Bronchial epithelial cell (primary cell): ENCODE measurements at regions not wholly inside any gene's neighbourhood (a gene's known extent, or its start where the extent isn't known, plus 50 kb on each side); places are given as distances from the start of the nearest gene placed in this dataset.

Experiments used
- DNase-seq: peaks from one replicate; pipeline ENCODE4 v3.0.0-alpha.2; 2010; ENCODE audit warnings: low read depth
- FAIRE-seq: peaks from 2 replicates; lab custom pipeline; 2011; peaks lifted over from hg19 to GRCh38; lab: Jason Lieb, UNC
- H3K27me3 ChIP-seq: 2 replicates; pipeline ENCODE4 v1.5.1; 2011; ENCODE audit warnings: low read length; ENCODE audit not compliant: control insufficient read depth, insufficient read depth
- H3K36me3 ChIP-seq: 2 replicates; pipeline ENCODE4 v1.5.1; 2011; ENCODE audit warnings: low read length; ENCODE audit not compliant: control insufficient read depth, insufficient read depth
- H3K4me3 ChIP-seq: 2 replicates; pipeline ENCODE4 v1.5.1; 2011; ENCODE audit warnings: mild to moderate bottlenecking, low read depth, low read length, control low read depth
- TF ChIP-seq, protein P1 (sequence below): IDR thresholded peaks from 2 replicates; pipeline ENCODE4 v1.5.1; 2011; ENCODE audit warnings: mild to moderate bottlenecking, moderate library complexity, low read length, control low read depth, inconsistent platforms; ENCODE audit not compliant: insufficient read depth, severe bottlenecking

DNA sequence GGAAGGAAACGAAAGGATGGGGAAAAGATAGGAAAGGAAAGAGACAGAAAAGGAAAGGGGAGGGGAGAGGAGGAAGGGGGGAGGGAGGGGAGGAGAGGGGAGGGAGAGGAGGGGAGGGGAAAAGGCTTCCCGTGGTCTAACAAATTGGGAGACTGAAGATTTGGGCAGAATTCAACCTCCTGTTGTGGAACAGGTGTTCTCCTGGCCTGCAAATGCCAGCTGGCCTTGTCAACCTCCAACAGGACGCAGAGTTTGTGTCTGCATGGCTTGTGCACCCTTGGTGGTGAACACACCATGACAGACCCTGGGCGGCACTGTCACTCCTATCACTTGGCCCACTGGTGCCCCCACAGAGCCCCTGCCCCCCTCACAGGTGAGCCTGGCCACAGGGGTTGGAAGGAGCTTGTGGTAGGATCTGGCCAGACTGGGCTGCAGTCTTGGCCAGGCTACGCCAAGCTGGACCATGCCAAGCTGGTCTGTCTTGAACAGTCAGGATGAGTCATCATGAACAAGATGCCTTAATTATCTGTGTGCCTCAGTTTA, 321.6 kb downstream of the BCL11B start:
- no peak for DNase-seq
- no peaks in the 10 kb centered on the region for H3K36me3 ChIP-seq
- no peak for FAIRE-seq
- TF ChIP-seq, protein P1, sequence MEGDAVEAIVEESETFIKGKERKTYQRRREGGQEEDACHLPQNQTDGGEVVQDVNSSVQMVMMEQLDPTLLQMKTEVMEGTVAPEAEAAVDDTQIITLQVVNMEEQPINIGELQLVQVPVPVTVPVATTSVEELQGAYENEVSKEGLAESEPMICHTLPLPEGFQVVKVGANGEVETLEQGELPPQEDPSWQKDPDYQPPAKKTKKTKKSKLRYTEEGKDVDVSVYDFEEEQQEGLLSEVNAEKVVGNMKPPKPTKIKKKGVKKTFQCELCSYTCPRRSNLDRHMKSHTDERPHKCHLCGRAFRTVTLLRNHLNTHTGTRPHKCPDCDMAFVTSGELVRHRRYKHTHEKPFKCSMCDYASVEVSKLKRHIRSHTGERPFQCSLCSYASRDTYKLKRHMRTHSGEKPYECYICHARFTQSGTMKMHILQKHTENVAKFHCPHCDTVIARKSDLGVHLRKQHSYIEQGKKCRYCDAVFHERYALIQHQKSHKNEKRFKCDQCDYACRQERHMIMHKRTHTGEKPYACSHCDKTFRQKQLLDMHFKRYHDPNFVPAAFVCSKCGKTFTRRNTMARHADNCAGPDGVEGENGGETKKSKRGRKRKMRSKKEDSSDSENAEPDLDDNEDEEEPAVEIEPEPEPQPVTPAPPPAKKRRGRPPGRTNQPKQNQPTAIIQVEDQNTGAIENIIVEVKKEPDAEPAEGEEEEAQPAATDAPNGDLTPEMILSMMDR, result no peak
- no peak overlapping the region for H3K4me3 ChIP-seq
- H3K27me3 ChIP-seq, result no peaks in the 10 kb centered on the region

- H3K4me3 ChIP-seq, result no peak overlapping the region
- no peaks in the 10 kb centered on the region for H3K36me3 ChIP-seq
- FAIRE-seq (no peak), DNase-seq (no peak)
- TF ChIP-seq, protein P1, result no peak
- no peaks in the 10 kb centered on the region for H3K27me3 ChIP-seq
These were observed 321.0 kb downstream of the BCL11B start for GRCh38 chr14:98951031-98951430.

DNA sequence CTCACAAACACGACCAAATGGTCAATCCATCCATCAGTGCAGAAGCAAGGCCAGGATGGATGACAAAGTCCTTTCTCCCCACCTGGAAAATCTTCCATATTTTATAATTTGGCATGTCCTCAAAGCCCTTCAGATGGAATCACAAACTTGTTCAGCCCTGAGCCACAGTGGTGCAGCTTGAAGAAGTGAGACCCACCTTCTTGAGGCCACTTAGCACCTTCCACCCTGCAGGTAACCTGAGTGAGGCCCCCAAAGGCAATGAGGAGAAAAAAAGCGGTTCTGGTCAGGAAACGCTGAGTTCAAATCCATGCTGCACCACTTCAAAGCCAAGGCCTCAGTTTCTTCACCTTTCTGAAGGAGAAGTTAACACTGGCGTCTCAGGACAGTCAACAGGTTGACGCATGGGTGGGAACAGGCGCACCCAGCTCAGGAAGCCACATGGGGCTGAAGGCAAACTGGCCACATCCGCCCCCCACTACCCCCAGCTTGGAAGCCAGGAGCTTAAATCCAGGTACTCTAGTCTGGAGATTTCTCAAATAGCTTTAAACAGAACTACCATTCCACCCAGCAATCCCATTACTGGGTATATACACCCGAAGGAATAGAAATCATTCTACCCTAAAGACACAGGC, 320.4 kb downstream of the BCL11B start:
- FAIRE-seq, result no peak
- no peaks in the 10 kb centered on the region for H3K27me3 ChIP-seq
- TF ChIP-seq, protein P1, result no peak
- no peak for DNase-seq
- H3K36me3 ChIP-seq, result no peaks in the 10 kb centered on the region
- no peak overlapping the region for H3K4me3 ChIP-seq

GRCh38 chr14:98952593-98953350, 319.2 kb downstream of the BCL11B start:
- peak; percentile 83 for DNase-seq
- H3K4me3 ChIP-seq, result no peak overlapping the region
- TF ChIP-seq, protein P1, result no peak
- FAIRE-seq, result no peak
- no peaks in the 10 kb centered on the region for H3K27me3 ChIP-seq
- no peaks in the 10 kb centered on the region for H3K36me3 ChIP-seq

DNA sequence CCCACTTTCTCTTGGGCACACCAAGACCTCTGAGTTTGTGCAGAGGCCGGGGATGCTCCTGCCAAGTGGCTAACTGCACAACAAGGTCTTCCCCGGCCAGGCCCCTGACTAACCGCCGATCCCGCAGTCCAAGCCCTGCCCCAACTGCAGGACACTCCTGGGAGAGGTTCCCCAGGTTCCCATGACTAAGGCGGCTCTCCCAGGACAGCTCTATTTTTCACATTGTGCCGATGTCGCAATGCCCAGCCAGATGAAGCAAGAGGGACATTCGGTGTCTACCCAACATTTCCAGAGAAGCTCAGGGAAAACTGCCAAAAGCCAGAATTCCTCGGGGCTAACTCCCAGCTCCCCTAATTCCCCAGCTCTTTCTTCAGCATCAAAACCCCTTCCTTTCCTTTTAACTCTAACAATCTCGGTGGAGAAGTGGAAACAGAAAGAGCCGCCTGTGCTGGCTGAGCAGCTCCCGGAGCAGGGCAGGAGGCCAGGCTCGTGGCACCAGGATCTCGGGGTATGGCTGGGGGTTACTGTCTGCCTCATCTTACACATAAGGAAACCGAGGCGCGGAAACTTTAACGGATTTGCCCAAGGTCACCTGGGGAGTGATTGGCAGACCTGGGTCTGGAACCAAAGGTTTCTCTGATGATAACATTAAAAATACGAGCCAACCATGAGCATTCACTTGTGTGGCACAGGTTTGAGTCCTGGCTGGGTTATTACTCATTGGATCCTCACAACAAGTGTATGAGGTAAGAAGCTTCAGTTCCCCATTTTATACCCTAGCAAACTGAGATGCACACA, 318.2 kb downstream of the BCL11B start:
- Histone ChIP-seq H3K4me3 (no peak overlapping the region), H3K36me3 (no peaks in the 10 kb centered on the region), H3K27me3 (no peaks in the 10 kb centered on the region)
- FAIRE-seq (no peak), DNase-seq (peak; percentile 80)
- TF ChIP-seq, protein P1, result no peak
